HPDE6-E6E7 (cell line): ENCODE measurements at regions not wholly inside any gene's neighbourhood (a gene's known extent, or its start where the extent isn't known, plus 50 kb on each side); places are given as distances from the start of the nearest gene placed in this dataset.

Experiments
- DNase-seq: peaks from one replicate; pipeline ENCODE4 v3.0.0; 2011; ENCODE audit warnings: missing footprints; ENCODE audit errors: extremely low spot score

GRCh38 chr1:90139837-90140236 lies 144.9 kb downstream of the ZNF326 start:
- no peak for DNase-seq

DNA sequence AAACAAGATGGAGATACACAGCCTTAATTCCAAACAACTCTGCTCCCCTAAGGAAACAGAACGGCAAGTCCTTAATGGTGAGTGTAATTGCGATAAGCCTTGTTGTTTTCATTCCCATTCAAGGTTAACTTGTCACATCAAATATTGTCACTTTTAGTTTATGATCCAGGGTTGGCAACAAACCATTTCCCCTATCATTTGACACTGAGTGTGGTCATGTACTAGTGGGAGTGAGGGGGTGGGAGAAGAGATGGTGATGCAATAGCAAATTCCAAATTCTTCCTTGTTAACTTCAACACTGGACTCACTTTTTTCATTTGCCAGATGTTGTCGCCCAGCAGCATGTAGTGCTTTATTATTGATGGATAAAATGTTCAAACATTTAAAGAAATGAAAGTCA lies 140.4 kb downstream of the ZNF326 start:
- no peak for DNase-seq

DNA sequence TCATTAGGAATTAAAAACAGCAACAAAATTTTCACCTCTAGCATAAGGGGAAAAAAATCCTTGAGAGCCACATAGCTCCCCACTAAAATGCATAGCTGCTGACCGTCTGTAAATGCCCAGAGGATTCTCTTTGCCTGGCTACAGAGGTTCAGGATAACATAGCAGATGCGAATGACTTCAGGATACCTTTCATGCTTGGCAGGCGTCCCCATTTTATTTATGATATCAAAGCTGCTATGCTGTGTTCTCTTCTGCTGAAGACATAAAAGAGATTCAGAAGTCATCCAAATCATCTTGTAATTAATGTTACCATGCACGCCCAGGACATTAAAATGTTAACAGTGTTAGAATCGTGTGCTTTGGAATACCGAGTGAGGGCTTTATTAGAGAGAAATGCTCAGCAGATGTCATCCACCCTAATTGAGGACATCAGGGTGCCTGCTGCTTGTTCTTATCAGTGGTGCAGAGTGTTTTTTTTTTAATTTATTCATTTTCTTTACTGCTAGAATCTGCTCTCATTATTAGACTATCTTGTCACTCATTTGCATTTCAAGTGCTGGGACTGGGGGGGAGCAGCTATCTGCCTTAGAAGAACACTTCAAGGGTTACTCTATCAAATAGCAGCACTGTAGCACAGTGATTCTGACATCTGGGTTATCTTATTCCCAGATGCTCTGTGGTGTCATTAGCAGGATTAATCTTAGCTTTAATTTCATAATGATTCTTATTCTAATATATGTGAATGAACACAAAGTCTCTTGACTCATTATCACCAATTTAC lies 139.5 kb downstream of the ZNF326 start:
- no peak for DNase-seq

DNA sequence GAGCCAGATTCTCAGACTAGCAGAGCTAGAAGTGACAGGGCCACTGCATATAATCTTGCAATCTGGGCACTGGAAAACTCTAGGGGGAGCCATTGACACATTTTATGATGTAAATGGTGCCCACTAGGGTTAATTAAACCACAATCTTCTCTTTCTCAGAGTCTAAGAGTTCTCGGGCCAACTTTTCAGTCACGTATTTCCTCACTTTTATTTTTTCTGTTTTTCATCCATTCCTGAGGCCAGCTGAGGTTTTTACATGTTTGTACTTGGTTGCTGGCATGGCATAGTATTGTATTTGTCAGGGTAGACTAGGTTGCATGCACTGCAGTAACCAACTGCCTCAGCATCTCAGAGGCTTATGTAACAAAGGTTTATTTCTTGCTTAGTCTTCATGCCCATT lies 138.2 kb downstream of the ZNF326 start:
- DNase-seq, result peak; percentile 33

GRCh38 chr1:90132306-90132705 lies 137.4 kb downstream of the ZNF326 start:
- DNase-seq, result no peak

GRCh38 chr1:90127288-90127953 lies 132.5 kb downstream of the ZNF326 start:
- DNase-seq, result no peak

- DNase-seq, result no peak
These were observed 131.9 kb downstream of the ZNF326 start for GRCh38 chr1:90126834-90127233.

DNA sequence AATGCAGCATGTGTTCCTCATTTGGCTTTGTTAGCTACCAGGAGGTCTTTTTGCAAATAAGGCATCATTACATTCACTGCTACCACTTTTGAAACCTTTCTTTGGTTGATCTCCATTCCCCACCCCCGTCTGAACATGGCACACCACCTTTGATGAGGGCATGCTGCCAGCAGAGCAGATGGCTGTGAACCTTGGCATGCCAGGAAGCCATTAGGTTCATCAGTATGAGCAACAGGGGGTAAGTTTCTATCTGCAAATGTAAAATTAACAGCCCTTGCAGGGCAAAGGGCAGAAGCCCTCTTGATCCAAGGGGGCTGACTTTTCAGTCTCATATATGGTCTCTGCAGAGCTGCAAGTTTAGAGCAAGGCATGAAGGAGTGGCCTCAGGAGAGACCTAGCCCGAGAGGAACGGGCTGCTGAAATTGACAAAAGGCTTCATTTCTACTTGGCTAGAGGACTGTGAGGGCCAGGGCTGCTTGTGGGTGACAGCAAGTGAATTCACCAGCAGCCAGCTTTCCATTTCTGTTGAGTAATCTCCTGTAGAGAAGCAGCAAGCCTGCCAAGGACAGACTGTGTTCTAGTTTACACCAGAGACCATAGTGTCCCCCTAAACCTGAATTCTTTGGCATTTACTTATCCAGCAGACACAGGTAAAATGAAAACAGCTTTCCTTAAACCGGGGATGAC lies 127.9 kb downstream of the ZNF326 start:
- no peak for DNase-seq

GRCh38 chr1:90114521-90115141 lies 119.7 kb downstream of the ZNF326 start:
- DNase-seq, result peak; percentile 14

DNA sequence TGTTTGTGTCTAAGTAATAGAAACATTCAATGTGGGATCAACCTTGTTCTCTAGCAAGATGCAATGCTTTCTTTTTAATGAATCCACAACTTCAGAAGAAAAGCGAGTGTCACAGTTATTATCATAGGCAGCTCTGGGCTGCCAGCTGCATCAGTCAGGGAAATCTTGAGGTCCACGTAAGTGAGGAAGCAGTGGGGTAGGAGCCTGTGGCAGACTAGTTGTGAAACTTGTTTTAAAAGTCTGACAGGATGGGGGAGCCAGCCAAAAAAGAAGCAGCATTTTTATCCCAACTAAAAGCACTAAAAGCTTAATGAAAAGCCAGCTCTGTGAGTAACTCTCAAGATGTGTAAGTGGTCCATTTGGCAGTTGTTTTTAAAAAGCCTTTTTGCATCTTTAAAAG lies 113.1 kb downstream of the ZNF326 start:
- no peak for DNase-seq

DNA sequence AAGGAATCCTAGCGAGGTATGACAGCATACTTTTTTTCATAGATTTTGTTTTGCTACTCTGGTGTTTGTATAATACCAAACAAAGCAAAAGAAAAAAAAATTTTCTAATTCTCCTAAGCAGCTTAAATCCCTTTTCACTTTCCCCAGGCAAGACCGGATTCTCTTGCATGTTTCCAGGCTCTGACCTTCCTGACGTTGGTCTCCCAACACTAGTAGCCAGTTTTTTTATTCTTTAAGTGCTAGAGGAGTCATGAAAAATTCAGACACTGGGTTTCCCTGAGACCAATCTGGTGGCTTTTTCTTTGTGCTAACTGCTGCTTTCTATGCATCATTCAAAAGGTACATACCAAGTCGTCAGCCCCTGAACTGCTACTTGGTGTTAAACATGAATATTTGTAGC lies 111.4 kb downstream of the ZNF326 start:
- DNase-seq, result no peak

- DNase-seq, result no peak
These were observed 110.1 kb downstream of the ZNF326 start for GRCh38 chr1:90104941-90105538.

DNA sequence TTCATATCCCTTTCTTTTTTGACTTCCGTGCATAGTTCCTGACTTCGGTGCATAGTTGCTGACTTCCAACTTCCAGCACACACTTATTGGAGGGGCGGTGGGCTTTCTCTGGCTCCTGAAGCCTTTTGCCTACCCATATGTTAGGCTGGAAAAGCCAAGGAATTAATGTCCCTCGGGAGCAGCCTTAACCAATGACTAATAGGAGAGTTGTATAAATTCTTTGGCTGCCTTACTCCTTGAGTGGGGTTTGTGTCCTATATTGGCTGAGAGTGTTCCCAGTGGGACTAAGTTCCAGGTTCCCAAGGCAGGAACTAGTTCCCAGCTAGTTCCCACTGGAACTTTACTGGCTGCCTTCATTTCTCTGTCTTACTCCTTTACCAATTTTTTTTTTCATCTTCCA lies 105.7 kb downstream of the ZNF326 start:
- DNase-seq, result no peak

GRCh38 chr1:90092441-90092840 lies 97.5 kb downstream of the ZNF326 start:
- no peak for DNase-seq
